ENCODE measurements at regions not wholly inside any gene's neighbourhood (a gene's known extent, or its start where the extent isn't known, plus 50 kb on each side); places are given as distances from the start of the nearest gene placed in this dataset.

DNA sequence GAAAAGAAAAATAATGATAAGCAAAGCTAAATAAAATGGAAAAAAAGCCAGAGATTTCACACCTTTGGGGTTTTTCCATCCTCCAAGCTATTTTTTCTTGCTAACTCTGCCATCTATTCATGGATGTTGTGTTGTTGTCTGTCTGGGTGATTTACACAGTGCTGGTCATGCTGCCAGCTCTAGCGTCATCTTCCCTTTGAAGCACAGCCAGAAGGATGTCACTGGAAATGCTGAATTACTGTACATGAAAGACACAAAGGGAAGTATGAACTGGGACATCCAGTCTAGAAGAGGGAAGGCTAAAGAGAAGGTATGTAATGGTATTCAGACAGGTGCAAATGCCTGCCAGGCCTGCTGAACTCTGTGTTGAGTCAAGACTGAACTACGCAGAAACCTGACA is 241.9 kb upstream of the STXBP5 start:
- TF ChIP-seq CTCF (IDR thresholded peaks at IDR 0.05) (no peak), POLR2A (IDR thresholded peaks at IDR 0.05) (no peak)
